CD4-positive, alpha-beta T cell (primary cell): ENCODE measurements at regions not wholly inside any gene's neighbourhood (a gene's known extent, or its start where the extent isn't known, plus 50 kb on each side); places are given as distances from the start of the nearest gene placed in this dataset.

Experiments used
- ATAC-seq: fragments of 200-7000 bp; cut with Tn5 transposase; one replicate; pipeline ENCODE4 v1.10.0; 2022; ENCODE audit warnings: mild to moderate bottlenecking; ENCODE audit not compliant: poor library complexity
- CTCF ChIA-PET: fragments of 350-600 bp; sonication (Branson Sonifier 250); formaldehyde crosslinking; loops from one replicate; lab custom pipeline; 2021; ENCODE audit warnings: antibody characterized with exemption, inconsistent platforms; lab: Charles Lee
- POLR2A ChIA-PET: fragments of 350-600 bp; sonication (Branson Sonifier 250); formaldehyde crosslinking; loops from one replicate; lab custom pipeline; 2021; ENCODE audit warnings: antibody characterized with exemption, inconsistent platforms; lab: Charles Lee
- DNase-seq, 14 experiments: peaks; one replicate each; pipeline ENCODE4 v3.0.0-alpha.2; 2013 to 2020; ENCODE audit warnings: mixed read lengths in 2 of 14
- H3K27ac ChIP-seq, 2 donors: one replicate each; pipeline versions ENCODE4 v1.5.1 to v1.7.0; 2013; ENCODE audit warnings: low read length in 2 of 2, low read depth in 1 of 2, mild to moderate bottlenecking in 1 of 2
- H3K27me3 ChIP-seq, 2 experiments: 1 replicate in 1 of 2; 2 replicates in 1 of 2; pipeline versions ENCODE4 v1.6.1 to v1.7.0; 2013; ENCODE audit warnings: low read length in 2 of 2, control low read depth in 1 of 2, mild to moderate bottlenecking in 1 of 2, moderate library complexity in 1 of 2; ENCODE audit not compliant: insufficient read depth in 2 of 2, control insufficient read depth in 1 of 2
- H3K36me3 ChIP-seq: one replicate; pipeline ENCODE4 v1.6.1; 2013; ENCODE audit warnings: low read length, control low read depth; ENCODE audit not compliant: insufficient read depth
- H3K4me1 ChIP-seq: one replicate; pipeline ENCODE4 v1.6.1; 2013; ENCODE audit warnings: low read length, control low read depth; ENCODE audit not compliant: insufficient read depth
- H3K4me3 ChIP-seq: one replicate; pipeline ENCODE4 v1.5.1; 2013; ENCODE audit warnings: mild to moderate bottlenecking, low read length, moderate library complexity
- H3K9me3 ChIP-seq, 2 experiments: 1 replicate in 1 of 2; 2 replicates in 1 of 2; pipeline versions ENCODE4 v1.6.1 to v1.7.0; 2013; ENCODE audit warnings: low read length in 2 of 2, mild to moderate bottlenecking in 2 of 2, control low read depth in 1 of 2, moderate library complexity in 1 of 2; ENCODE audit not compliant: control insufficient read depth in 1 of 2, insufficient read depth in 1 of 2
- H3K27ac Mint-ChIP-seq: one replicate; pipeline ENCODE4 v1.8.0; 2020; ENCODE audit warnings: mixed read lengths
- H3K27me3 Mint-ChIP-seq: one replicate; pipeline ENCODE4 v1.8.0; 2021; ENCODE audit warnings: mixed read lengths
- H3K36me3 Mint-ChIP-seq: one replicate; pipeline ENCODE4 v1.8.0; 2021; ENCODE audit warnings: low read depth, mixed read lengths
- H3K4me1 Mint-ChIP-seq: one replicate; pipeline ENCODE4 v1.8.0; 2021; ENCODE audit warnings: low read depth, mixed read lengths
- H3K4me3 Mint-ChIP-seq: one replicate; pipeline ENCODE4 v1.8.0; 2020; ENCODE audit warnings: mild to moderate bottlenecking, mixed read lengths
- H3K9me3 Mint-ChIP-seq: one replicate; pipeline ENCODE4 v1.8.0; 2020; ENCODE audit warnings: mixed read lengths
- CTCF ChIP-seq: fragments of 200-600 bp; IDR thresholded peaks from one replicate; pipeline ENCODE4 v1.8.0; 2022; ENCODE audit warnings: antibody characterized with exemption, mild to moderate bottlenecking
- intact Hi-C, 2 experiments: fragments of 100-400 bp; cut with DNase I in 1 of 2; cut with micrococcal nuclease in 1 of 2; formaldehyde crosslinking; loops; one replicate each; pipeline versions ENCODE4 v1.15.1 to v1.9.0; 2023 to 2025; cut with DNase I, micrococcal nuclease

GRCh38 chr10:128390596-128390995 is 264.4 kb upstream of the MKI67 start:
- Histone ChIP-seq H3K27me3 (peaks cover 0 to 5% of the 10 kb centered on the region in 2 experiments), H3K27ac (no peak overlapping the region), H3K9me3 (peaks cover 0 to 5% of the 10 kb centered on the region in 2 experiments), H3K4me1 (no peaks in the 10 kb centered on the region), H3K36me3 (no peaks in the 10 kb centered on the region), H3K4me3 (no peak overlapping the region)
- intact Hi-C loops = no loop called here
- no peak for DNase-seq
- Mint-ChIP-seq H3K27me3 (peaks cover 15% of the 10 kb centered on the region), H3K4me1 (no peaks in the 10 kb centered on the region), H3K36me3 (no peaks in the 10 kb centered on the region), H3K4me3 (no peak overlapping the region), H3K27ac (no peak overlapping the region), H3K9me3 (no peaks in the 10 kb centered on the region)
- no peak for ATAC-seq
- CTCF ChIA-PET = no interaction called here
- POLR2A ChIA-PET = no interaction called here
- no peak for TF ChIP-seq CTCF

GRCh38 chr10:128393546-128393945 is 267.3 kb upstream of the MKI67 start:
- no peak for TF ChIP-seq CTCF
- Mint-ChIP-seq H3K4me3 (no peak overlapping the region), H3K27ac (no peak overlapping the region), H3K4me1 (no peaks in the 10 kb centered on the region), H3K9me3 (no peaks in the 10 kb centered on the region), H3K27me3 (peaks cover 9% of the 10 kb centered on the region), H3K36me3 (no peaks in the 10 kb centered on the region)
- H3K4me3 ChIP-seq = no peak overlapping the region
- intact Hi-C loops = no loop called here
- no peak for DNase-seq
- peaks cover 0 to 5% of the 10 kb centered on the region in 2 experiments for H3K27me3 ChIP-seq
- ChIA-PET CTCF (no interaction called here), POLR2A (no interaction called here)
- H3K4me1 ChIP-seq = no peaks in the 10 kb centered on the region
- ATAC-seq = no peak
- no peaks in the 10 kb centered on the region for H3K9me3 ChIP-seq
- no peaks in the 10 kb centered on the region for H3K36me3 ChIP-seq
- no peak overlapping the region for H3K27ac ChIP-seq

- ATAC-seq (no peak), DNase-seq (no peak)
- Mint-ChIP-seq H3K27ac (no peak overlapping the region), H3K27me3 (no peaks in the 10 kb centered on the region), H3K9me3 (peaks cover 8% of the 10 kb centered on the region), H3K4me1 (no peaks in the 10 kb centered on the region), H3K36me3 (no peaks in the 10 kb centered on the region), H3K4me3 (no peak overlapping the region)
- ChIA-PET POLR2A (no interaction called here), CTCF (no interaction called here)
- H3K9me3 ChIP-seq = peaks cover 0 to 17% of the 10 kb centered on the region in 2 experiments
- no peak overlapping the region for H3K4me3 ChIP-seq
- H3K4me1 ChIP-seq = no peaks in the 10 kb centered on the region
- no peaks in the 10 kb centered on the region for H3K27me3 ChIP-seq
- no peak for TF ChIP-seq CTCF
- H3K36me3 ChIP-seq = no peaks in the 10 kb centered on the region
- intact Hi-C loops = no loop called here
- no peak overlapping the region for H3K27ac ChIP-seq
These were observed 271.9 kb upstream of the MKI67 start for GRCh38 chr10:128398118-128398517.
